C4-2B (cell line): ENCODE measurements at regions not wholly inside any gene's neighbourhood (a gene's known extent, or its start where the extent isn't known, plus 50 kb on each side); places are given as distances from the start of the nearest gene placed in this dataset.

Experiments used
- CTCF ChIP-seq: fragments of 450-650 bp; conservative IDR thresholded peaks from 2 replicates; pipeline ENCODE4 v1.5.1; 2017; ENCODE audit warnings: mild to moderate bottlenecking
- ZFX ChIP-seq: fragments of 450-650 bp; IDR thresholded peaks from 2 replicates; pipeline ENCODE4 v1.6.1; 2017

DNA sequence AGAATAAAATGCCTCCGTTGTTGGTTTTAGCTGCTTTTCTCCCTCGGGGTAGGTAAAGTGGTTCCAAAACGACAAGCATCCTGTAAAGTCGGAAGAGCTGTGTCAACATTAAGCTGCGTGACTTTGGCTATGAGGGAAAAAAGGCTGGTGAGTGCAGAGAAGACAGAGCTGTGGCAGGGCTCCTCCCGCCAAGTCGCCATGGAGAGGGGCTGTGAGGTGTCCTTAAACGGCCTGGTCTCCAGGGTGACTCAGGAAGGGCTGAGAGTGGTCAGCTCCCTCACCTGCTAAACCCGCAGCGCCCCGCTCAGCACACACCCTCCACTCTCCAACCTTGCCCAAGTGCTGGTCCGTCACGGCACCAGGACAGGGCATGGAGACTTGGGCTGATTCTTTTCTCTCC, 91.6 kb upstream of the SAMD11 start:
- no peak for TF ChIP-seq CTCF
- TF ChIP-seq ZFX: no peak
